Neural cell (in vitro differentiated cells): ENCODE measurements at regions not wholly inside any gene's neighbourhood (a gene's known extent, or its start where the extent isn't known, plus 50 kb on each side); places are given as distances from the start of the nearest gene placed in this dataset.

Experiments used
- H2AFZ ChIP-seq: fragments of 200-600, 300-800 bp; sonication (generic), shearing (Covaris generic); 2 replicates; pipeline ENCODE4 v1.6.0; 2014; ENCODE audit warnings: low read depth, mild to moderate bottlenecking, antibody characterized with exemption, low read length, moderate library complexity
- H3F3A ChIP-seq: fragments of 200-600 bp; shearing (Covaris generic); 2 replicates; pipeline ENCODE4 v1.6.1; 2016; ENCODE audit warnings: mild to moderate bottlenecking, moderate library complexity, mixed read lengths, antibody characterized with exemption, low read length; ENCODE audit not compliant: insufficient read depth, poor library complexity, severe bottlenecking
- H3K27ac ChIP-seq: fragments of 200-600, 300-800 bp; sonication (generic), shearing (Covaris generic); 2 replicates; pipeline ENCODE4 v1.5.1; 2014; ENCODE audit warnings: mild to moderate bottlenecking, low read length, moderate library complexity
- H3K27me3 ChIP-seq: fragments of 300-800, 200-600 bp; sonication (generic), shearing (Covaris generic); 2 replicates; pipeline ENCODE4 v1.6.0; 2014; ENCODE audit warnings: mild to moderate bottlenecking, low read depth, low read length, moderate library complexity; ENCODE audit not compliant: insufficient read depth
- H3K36me3 ChIP-seq: fragments of 300-800, 200-600 bp; sonication (generic), shearing (Covaris generic); 2 replicates; pipeline ENCODE4 v1.5.1; 2014; ENCODE audit warnings: mild to moderate bottlenecking, antibody characterized with exemption, low read length, moderate library complexity; ENCODE audit not compliant: insufficient read depth
- H3K4me2 ChIP-seq: fragments of 300-800, 200-600 bp; sonication (generic), shearing (Covaris generic); 2 replicates; pipeline ENCODE4 v1.6.0; 2014; ENCODE audit warnings: mild to moderate bottlenecking, low read length
- H3K4me3 ChIP-seq: fragments of 300-800, 200-600 bp; sonication (generic), shearing (Covaris generic); 2 replicates; pipeline ENCODE4 v1.5.1; 2014; ENCODE audit warnings: mild to moderate bottlenecking, low read length, moderate library complexity
- H3K79me2 ChIP-seq: fragments of 200-600 bp; shearing (Covaris generic); replicated peaks from 2 replicates; pipeline ENCODE4 v1.6.0; 2014; ENCODE audit warnings: mild to moderate bottlenecking, low read length, moderate library complexity; ENCODE audit not compliant: insufficient read depth
- H3K9ac ChIP-seq: fragments of 300-800, 200-600 bp; sonication (generic), shearing (Covaris generic); 2 replicates; pipeline ENCODE4 v1.6.1; 2016; ENCODE audit warnings: mild to moderate bottlenecking, low read length, mixed read lengths
- H3K9me2 ChIP-seq: fragments of 200-600 bp; shearing (Covaris generic); 2 replicates; pipeline ENCODE4 v1.6.1; 2016; ENCODE audit warnings: mild to moderate bottlenecking, low read length, mixed read lengths; ENCODE audit not compliant: insufficient read depth
- H3K9me3 ChIP-seq: fragments of 200-600, 300-800 bp; sonication (generic), shearing (Covaris generic); 2 replicates; pipeline ENCODE4 v1.6.1; 2016; ENCODE audit warnings: mild to moderate bottlenecking, mixed run types, low read length, moderate library complexity, mixed read lengths
- H4K20me1 ChIP-seq: fragments of 200-600 bp; shearing (Covaris generic); 2 replicates; pipeline ENCODE4 v1.6.1; 2016; ENCODE audit warnings: mild to moderate bottlenecking, mixed run types; ENCODE audit not compliant: insufficient read depth
- EP300 ChIP-seq: fragments of 450-650 bp; conservative IDR thresholded peaks from 2 replicates; pipeline ENCODE4 v1.6.1; 2014; ENCODE audit warnings: antibody characterized with exemption, mild to moderate bottlenecking, moderate library complexity; ENCODE audit not compliant: poor library complexity, severe bottlenecking
- EZH2 ChIP-seq: fragments of 200-600, 300-800 bp; shearing (Covaris generic), sonication (generic); IDR thresholded peaks from 2 replicates; pipeline ENCODE4 v1.6.1; 2014; ENCODE audit warnings: antibody characterized with exemption, low read length, borderline replicate concordance, mild to moderate bottlenecking; ENCODE audit not compliant: insufficient read depth, poor library complexity, severe bottlenecking
- MXI1 ChIP-seq: fragments of 450-650 bp; conservative IDR thresholded peaks from 2 replicates; pipeline ENCODE4 v1.6.1; 2014; ENCODE audit warnings: antibody characterized with exemption, mild to moderate bottlenecking; ENCODE audit not compliant: poor library complexity, severe bottlenecking
- POLR2AphosphoS5 ChIP-seq: IDR thresholded peaks from 2 replicates; pipeline ENCODE4 v1.6.1; 2012
- RAD21 ChIP-seq: fragments of 450-650 bp; conservative IDR thresholded peaks from 2 replicates; pipeline ENCODE4 v1.6.1; 2014; ENCODE audit warnings: antibody characterized with exemption, mild to moderate bottlenecking, moderate library complexity
- SMC3 ChIP-seq: fragments of 450-650 bp; conservative IDR thresholded peaks from 2 replicates; pipeline ENCODE4 v1.6.1; 2014; ENCODE audit warnings: antibody characterized with exemption, mild to moderate bottlenecking, moderate library complexity; ENCODE audit not compliant: poor library complexity
- TAF1 ChIP-seq: IDR thresholded peaks from 2 replicates; pipeline ENCODE4 v1.6.1; 2012; ENCODE audit warnings: low read depth
- TF ChIP-seq, protein P1 (sequence below): IDR thresholded peaks from 2 replicates; pipeline ENCODE4 v1.6.1; 2012; ENCODE audit warnings: borderline replicate concordance
- TF ChIP-seq, protein P2 (sequence below): fragments of 450-650 bp; IDR thresholded peaks from 2 replicates; pipeline ENCODE4 v1.5.1; 2014; ENCODE audit warnings: antibody characterized with exemption, mild to moderate bottlenecking, moderate library complexity; ENCODE audit not compliant: poor library complexity, severe bottlenecking

DNA sequence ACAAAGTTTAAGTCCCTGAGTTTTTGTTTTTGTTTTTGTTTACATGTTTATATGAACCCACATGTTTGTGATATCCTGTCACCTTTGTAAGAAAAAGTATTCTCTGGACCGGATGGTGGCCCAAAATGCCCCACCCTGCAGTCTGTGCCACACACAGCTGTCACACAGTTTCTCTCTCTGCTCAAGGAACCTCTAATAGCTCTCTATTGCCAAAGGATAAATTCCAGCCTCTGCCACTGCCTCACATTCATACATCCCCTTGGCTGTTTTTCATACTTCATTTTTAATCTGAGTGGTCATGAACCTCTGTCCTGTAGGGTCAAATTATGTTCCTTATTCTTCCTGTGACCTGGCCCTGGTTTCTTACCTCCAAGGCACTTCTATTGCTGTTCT, 520.3 kb upstream of the CDH5 start:
- TF ChIP-seq EP300 (no peak), POLR2AphosphoS5 (no peak)
- H3K9ac ChIP-seq: no peak overlapping the region
- no peaks in the 10 kb centered on the region for H3K27me3 ChIP-seq
- no peaks in the 10 kb centered on the region for H3K79me2 ChIP-seq
- no peak overlapping the region for H2AFZ ChIP-seq
- no peaks in the 10 kb centered on the region for H3K9me2 ChIP-seq
- no peak overlapping the region for H3K4me3 ChIP-seq
- H3K27ac ChIP-seq: no peak overlapping the region
- no peaks in the 10 kb centered on the region for H3K36me3 ChIP-seq
- no peak overlapping the region for H3K4me2 ChIP-seq
- H3F3A ChIP-seq: no peaks in the 10 kb centered on the region
- H4K20me1 ChIP-seq: no peaks in the 10 kb centered on the region
- H3K9me3 ChIP-seq: no peaks in the 10 kb centered on the region

DNA sequence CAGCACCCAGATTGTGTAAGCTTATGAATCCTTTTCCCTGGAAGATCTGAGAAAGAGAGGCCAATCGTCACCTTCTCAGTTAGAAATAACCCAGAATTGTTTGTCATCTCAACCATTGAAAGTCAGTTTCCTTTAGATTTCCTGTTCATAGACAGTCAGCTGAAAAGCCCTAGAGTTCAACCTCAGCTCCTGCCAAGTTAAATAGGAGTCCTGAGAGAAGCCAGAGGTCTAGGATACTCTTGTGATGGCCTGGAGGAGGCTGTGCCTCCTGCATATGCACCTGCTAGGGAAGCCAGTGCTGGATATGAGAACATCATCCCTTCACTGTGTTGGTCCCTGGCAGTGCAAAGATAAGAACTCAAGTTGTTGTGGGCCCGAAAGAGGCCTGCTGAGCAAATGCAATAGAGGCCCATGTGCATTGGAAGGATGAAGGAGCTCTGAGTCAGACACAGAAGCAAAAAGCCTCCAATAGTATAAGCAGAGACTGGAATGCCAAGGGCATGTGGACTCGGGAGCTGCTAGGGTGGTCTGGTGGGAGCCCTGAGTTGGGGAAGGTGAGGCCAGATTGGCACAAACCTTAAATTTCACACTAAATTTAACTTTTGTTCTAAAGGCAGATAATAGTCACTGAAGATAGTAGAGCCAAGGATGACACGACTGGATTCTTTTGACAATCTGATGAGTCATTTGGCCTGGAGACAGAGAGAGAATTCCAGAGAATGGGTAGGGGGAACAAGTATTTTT, 520.9 kb upstream of the CDH5 start:
- TF ChIP-seq POLR2AphosphoS5: no peak
- TF ChIP-seq RAD21: no peak
- no peak for TF ChIP-seq SMC3
- TF ChIP-seq MXI1: no peak
- no peak for TF ChIP-seq EZH2
- TF ChIP-seq, protein P1, sequence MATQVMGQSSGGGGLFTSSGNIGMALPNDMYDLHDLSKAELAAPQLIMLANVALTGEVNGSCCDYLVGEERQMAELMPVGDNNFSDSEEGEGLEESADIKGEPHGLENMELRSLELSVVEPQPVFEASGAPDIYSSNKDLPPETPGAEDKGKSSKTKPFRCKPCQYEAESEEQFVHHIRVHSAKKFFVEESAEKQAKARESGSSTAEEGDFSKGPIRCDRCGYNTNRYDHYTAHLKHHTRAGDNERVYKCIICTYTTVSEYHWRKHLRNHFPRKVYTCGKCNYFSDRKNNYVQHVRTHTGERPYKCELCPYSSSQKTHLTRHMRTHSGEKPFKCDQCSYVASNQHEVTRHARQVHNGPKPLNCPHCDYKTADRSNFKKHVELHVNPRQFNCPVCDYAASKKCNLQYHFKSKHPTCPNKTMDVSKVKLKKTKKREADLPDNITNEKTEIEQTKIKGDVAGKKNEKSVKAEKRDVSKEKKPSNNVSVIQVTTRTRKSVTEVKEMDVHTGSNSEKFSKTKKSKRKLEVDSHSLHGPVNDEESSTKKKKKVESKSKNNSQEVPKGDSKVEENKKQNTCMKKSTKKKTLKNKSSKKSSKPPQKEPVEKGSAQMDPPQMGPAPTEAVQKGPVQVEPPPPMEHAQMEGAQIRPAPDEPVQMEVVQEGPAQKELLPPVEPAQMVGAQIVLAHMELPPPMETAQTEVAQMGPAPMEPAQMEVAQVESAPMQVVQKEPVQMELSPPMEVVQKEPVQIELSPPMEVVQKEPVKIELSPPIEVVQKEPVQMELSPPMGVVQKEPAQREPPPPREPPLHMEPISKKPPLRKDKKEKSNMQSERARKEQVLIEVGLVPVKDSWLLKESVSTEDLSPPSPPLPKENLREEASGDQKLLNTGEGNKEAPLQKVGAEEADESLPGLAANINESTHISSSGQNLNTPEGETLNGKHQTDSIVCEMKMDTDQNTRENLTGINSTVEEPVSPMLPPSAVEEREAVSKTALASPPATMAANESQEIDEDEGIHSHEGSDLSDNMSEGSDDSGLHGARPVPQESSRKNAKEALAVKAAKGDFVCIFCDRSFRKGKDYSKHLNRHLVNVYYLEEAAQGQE: no peak
- TF ChIP-seq TAF1: no peak
- no peak for TF ChIP-seq EP300
- TF ChIP-seq, protein P2, sequence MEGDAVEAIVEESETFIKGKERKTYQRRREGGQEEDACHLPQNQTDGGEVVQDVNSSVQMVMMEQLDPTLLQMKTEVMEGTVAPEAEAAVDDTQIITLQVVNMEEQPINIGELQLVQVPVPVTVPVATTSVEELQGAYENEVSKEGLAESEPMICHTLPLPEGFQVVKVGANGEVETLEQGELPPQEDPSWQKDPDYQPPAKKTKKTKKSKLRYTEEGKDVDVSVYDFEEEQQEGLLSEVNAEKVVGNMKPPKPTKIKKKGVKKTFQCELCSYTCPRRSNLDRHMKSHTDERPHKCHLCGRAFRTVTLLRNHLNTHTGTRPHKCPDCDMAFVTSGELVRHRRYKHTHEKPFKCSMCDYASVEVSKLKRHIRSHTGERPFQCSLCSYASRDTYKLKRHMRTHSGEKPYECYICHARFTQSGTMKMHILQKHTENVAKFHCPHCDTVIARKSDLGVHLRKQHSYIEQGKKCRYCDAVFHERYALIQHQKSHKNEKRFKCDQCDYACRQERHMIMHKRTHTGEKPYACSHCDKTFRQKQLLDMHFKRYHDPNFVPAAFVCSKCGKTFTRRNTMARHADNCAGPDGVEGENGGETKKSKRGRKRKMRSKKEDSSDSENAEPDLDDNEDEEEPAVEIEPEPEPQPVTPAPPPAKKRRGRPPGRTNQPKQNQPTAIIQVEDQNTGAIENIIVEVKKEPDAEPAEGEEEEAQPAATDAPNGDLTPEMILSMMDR: no peak
- no peak overlapping the region for H3K4me3 ChIP-seq
- H3K9ac ChIP-seq: no peak overlapping the region
- no peaks in the 10 kb centered on the region for H3K9me3 ChIP-seq
- H3K9me2 ChIP-seq: no peaks in the 10 kb centered on the region
- no peaks in the 10 kb centered on the region for H4K20me1 ChIP-seq
- H3K27ac ChIP-seq: no peak overlapping the region
- H3K4me2 ChIP-seq: no peak overlapping the region
- no peaks in the 10 kb centered on the region for H3K79me2 ChIP-seq
- no peak overlapping the region for H2AFZ ChIP-seq
- H3K27me3 ChIP-seq: no peaks in the 10 kb centered on the region
- H3K36me3 ChIP-seq: no peaks in the 10 kb centered on the region
- H3F3A ChIP-seq: no peaks in the 10 kb centered on the region
